ENCODE measurements at regions not wholly inside any gene's neighbourhood (a gene's known extent, or its start where the extent isn't known, plus 50 kb on each side); places are given as distances from the start of the nearest gene placed in this dataset.

DNA sequence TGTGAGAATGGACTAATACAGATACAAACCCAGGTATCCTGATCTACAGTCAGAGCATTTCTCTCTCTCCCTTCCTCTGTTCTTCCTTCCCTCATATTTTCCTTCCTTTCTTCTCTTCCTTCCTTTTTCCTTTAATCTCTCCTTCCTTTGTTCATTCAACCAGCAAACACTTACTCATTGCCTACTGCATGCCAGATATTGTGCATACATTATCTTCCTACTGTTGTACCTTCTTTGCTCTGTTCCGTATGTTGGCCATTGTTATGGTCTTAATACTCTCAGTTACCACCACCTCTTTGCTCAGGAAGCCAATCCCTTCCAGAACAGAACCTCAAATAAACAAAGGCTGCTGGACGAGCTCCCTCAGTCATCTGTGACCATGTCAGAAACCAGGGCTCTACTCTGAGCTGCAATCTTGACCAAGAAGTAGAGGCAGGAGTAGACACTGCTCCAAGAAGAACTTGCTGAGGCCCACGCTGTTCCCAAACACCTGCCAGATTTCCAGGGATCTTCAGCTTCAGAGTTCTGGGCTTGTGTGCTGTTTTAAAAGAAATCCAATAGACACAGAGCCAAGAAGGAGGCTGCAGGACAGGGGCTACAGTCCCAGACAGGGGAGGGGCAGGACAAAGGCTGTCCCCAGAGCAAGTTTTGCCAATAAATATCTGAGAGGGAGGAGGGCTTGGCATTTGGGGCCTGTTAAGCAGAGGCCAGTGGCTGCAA, 526.7 kb upstream of the TBX3 start:
- Mint-ChIP-seq H3K4me1 (peaks cover 38% of the 10 kb centered on the region), H3K9me3 (peaks cover 8% of the 10 kb centered on the region), H3K36me3 (no peaks in the 10 kb centered on the region), H3K4me3 (no peak overlapping the region), H3K27ac (no peak overlapping the region), H3K27me3 (ENCODE audit: low read depth) (no peaks in the 10 kb centered on the region)
- no peak for DNase-seq (ENCODE audit: low spot score in 2 of 2, unreplicated experiment in 2 of 2)
- TF ChIP-seq, protein P1, sequence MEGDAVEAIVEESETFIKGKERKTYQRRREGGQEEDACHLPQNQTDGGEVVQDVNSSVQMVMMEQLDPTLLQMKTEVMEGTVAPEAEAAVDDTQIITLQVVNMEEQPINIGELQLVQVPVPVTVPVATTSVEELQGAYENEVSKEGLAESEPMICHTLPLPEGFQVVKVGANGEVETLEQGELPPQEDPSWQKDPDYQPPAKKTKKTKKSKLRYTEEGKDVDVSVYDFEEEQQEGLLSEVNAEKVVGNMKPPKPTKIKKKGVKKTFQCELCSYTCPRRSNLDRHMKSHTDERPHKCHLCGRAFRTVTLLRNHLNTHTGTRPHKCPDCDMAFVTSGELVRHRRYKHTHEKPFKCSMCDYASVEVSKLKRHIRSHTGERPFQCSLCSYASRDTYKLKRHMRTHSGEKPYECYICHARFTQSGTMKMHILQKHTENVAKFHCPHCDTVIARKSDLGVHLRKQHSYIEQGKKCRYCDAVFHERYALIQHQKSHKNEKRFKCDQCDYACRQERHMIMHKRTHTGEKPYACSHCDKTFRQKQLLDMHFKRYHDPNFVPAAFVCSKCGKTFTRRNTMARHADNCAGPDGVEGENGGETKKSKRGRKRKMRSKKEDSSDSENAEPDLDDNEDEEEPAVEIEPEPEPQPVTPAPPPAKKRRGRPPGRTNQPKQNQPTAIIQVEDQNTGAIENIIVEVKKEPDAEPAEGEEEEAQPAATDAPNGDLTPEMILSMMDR (IDR thresholded peaks at IDR 0.05; ENCODE audit: unreplicated experiment): no peak

DNA sequence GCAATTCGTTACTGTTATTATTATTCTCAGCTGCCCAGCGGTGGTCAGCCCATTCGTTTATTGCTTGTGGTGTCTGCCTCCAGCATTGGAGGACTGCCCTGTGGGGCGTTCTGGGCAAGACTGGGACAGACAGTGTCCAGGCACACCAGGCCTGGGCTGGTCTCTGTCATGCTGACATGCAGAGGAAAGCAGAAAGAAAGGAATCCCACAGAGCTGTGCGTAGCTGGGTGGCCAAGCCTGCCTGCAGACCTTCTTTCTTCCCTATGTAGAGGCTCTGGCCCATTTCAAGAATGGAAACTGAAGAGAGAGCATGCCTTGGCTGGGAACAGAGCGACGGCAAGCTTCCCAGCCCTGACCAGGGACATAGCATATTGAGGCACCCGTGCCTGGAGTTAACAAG, 525.3 kb upstream of the TBX3 start:
- no peak for DNase-seq (ENCODE audit: low spot score in 2 of 2, unreplicated experiment in 2 of 2)
- Mint-ChIP-seq H3K4me3 (no peak overlapping the region), H3K4me1 (peaks cover 52% of the 10 kb centered on the region), H3K27me3 (ENCODE audit: low read depth) (no peaks in the 10 kb centered on the region), H3K9me3 (peaks cover 8% of the 10 kb centered on the region), H3K27ac (peak overlapping the region; percentile 57), H3K36me3 (no peaks in the 10 kb centered on the region)
- TF ChIP-seq, protein P1 (IDR thresholded peaks at IDR 0.05; ENCODE audit: unreplicated experiment): no peak

DNA sequence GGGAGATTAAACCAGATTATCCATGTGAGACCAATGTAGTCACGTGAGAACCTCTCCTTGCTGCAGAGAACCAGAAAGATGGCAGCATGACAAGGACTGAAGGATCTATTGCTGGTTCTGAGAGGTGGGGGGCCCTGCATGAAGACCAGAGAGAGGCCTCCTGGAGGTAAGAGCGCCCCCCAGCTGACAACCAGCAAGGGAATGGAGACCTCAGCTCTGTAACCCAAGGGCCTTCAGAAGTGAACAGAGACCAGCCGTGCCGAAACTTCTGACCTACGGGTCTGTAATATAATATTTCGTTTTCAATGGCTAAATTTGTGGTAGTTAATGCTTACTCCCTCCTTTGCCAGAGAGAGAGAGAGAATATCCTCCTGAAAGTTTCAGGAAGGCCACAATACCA, 524.1 kb upstream of the TBX3 start:
- TF ChIP-seq, protein P1 (IDR thresholded peaks at IDR 0.05; ENCODE audit: unreplicated experiment): no peak
- H3K27ac Mint-ChIP-seq: peak overlapping the region; percentile 74
- H3K9me3 Mint-ChIP-seq: peaks cover 8% of the 10 kb centered on the region
- no peak overlapping the region for H3K4me3 Mint-ChIP-seq
- DNase-seq (ENCODE audit: low spot score in 2 of 2, unreplicated experiment in 2 of 2): no peak
- no peaks in the 10 kb centered on the region for H3K36me3 Mint-ChIP-seq
- H3K27me3 Mint-ChIP-seq (ENCODE audit: low read depth): no peaks in the 10 kb centered on the region
- peaks cover 52% of the 10 kb centered on the region for H3K4me1 Mint-ChIP-seq

DNA sequence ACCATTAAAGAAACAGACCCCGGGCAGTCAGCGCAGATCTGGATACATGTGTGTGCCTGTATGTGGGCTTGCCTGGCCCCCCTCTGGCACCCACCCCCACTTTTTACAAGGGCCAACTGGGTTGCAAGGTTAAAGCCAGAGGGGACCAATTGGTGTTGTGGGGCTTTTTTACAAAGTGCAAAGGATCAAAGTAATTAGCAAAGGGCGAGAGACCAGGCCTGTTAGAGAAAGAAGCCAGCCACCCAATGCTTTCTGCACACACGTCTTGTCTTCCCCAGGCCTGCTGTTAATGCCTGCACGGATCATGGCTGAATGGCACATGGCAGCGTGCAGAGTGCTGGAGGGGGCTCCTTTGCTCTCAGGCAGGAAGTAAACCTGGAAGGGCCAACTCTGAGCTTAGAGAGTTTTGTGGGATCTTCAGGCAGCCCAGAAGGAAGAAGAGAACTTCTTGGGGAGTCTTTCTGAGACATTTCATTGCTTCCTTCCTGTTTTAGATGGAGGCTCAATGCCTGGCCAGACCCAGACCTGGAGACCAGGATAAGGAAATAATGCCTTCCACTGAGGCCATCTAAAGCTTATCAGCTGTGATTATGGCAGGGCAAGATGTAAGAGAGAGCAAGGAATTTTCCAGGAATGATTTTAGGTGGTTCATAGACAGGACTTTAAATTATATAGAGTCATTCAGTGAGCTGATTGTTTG, 523.4 kb upstream of the TBX3 start:
- TF ChIP-seq, protein P1 (IDR thresholded peaks at IDR 0.05; ENCODE audit: unreplicated experiment): no peak
- Mint-ChIP-seq H3K9me3 (peaks cover 8% of the 10 kb centered on the region), H3K4me1 (peaks cover 57% of the 10 kb centered on the region), H3K27me3 (ENCODE audit: low read depth) (no peaks in the 10 kb centered on the region), H3K27ac (peak overlapping the region; percentile 74), H3K4me3 (no peak overlapping the region), H3K36me3 (no peaks in the 10 kb centered on the region)
- DNase-seq (ENCODE audit: low spot score in 2 of 2, unreplicated experiment in 2 of 2): no peak

DNA sequence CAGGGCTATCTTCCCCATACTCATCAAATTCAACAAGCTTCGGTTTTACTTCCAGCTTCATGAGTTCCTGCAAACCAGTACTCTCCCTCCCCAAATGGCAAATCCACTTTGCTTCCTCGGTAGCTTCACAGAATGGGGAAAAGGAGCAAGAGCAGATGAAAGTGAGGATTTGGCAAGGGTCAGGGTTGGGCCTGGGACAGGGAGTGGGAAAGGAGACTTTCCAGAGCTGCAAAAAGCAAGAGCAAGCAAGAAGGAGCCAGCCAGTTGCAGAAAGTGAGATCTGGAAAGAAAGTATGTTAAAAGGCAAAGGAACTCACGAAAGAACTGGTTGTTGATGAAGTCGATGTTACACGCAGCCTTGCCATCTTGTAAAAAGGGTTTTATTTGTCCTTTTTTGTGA, 522.8 kb upstream of the TBX3 start:
- H3K4me3 Mint-ChIP-seq: no peak overlapping the region
- DNase-seq (ENCODE audit: low spot score in 2 of 2, unreplicated experiment in 2 of 2): no peak
- no peaks in the 10 kb centered on the region for H3K36me3 Mint-ChIP-seq
- TF ChIP-seq, protein P1 (IDR thresholded peaks at IDR 0.05; ENCODE audit: unreplicated experiment): no peak
- H3K27me3 Mint-ChIP-seq (ENCODE audit: low read depth): no peaks in the 10 kb centered on the region
- H3K4me1 Mint-ChIP-seq: peaks cover 61% of the 10 kb centered on the region
- H3K27ac Mint-ChIP-seq: peak overlapping the region; percentile 51
- peaks cover 3% of the 10 kb centered on the region for H3K9me3 Mint-ChIP-seq
